ENCODE measurements at regions not wholly inside any gene's neighbourhood (a gene's known extent, or its start where the extent isn't known, plus 50 kb on each side); places are given as distances from the start of the nearest gene placed in this dataset.

GRCh38 chr2:204337638-204338037 lies 207.6 kb upstream of the PARD3B start:
- H3K36me3 Mint-ChIP-seq (ENCODE audit: insufficient read depth in 1 of 3, low read depth in 3 of 3), result no peaks in the 10 kb centered on the region
- no peaks in the 10 kb centered on the region for H3K9me3 ChIP-seq (ENCODE audit: control insufficient read depth, low read depth, low read length)
- no peak overlapping the region for H3K27ac Mint-ChIP-seq
- H3K4me1 Mint-ChIP-seq, result peaks cover 16 to 18% of the 10 kb centered on the region in 2 experiments
- DNase-seq, result no peak
- no peak overlapping the region for H3K4me3 Mint-ChIP-seq
- no peaks in the 10 kb centered on the region for H3K79me1 ChIP-seq (ENCODE audit: insufficient read depth, low read depth, low read length, poor library complexity, severe bottlenecking)
- no peak overlapping the region for H3K9ac ChIP-seq (ENCODE audit: extremely low read depth, insufficient read length, low read length)
- H4K5ac ChIP-seq (ENCODE audit: insufficient read length, low read depth, low read length), result no peak overlapping the region
- H3K23me2 ChIP-seq (ENCODE audit: insufficient read length, low read depth, low read length, poor library complexity, severe bottlenecking), result no peaks in the 10 kb centered on the region
- no peak overlapping the region for H2BK5ac ChIP-seq (ENCODE audit: insufficient read length, low read length)
- H2BK12ac ChIP-seq (ENCODE audit: insufficient read length, low read depth, low read length), result no peak overlapping the region
- H2AFZ ChIP-seq (ENCODE audit: low read length), result no peak overlapping the region
- H3K4me2 ChIP-seq (ENCODE audit: insufficient read depth, insufficient read length, low read length), result no peak overlapping the region
- H3K56ac ChIP-seq (ENCODE audit: insufficient read length, low read depth, low read length), result no peak overlapping the region
- H3K27me3 Mint-ChIP-seq (ENCODE audit: low read depth), result no peaks in the 10 kb centered on the region; the same call in 1 of the 2 replicates
- no peak overlapping the region for H2BK20ac ChIP-seq (ENCODE audit: low read depth, low read length, poor library complexity, severe bottlenecking)
- H4K8ac ChIP-seq (replicated peaks; ENCODE audit: insufficient read length, low read depth, low read length), result no peak overlapping the region
- no peak overlapping the region for H3K4ac ChIP-seq (ENCODE audit: low read depth, low read length)
- no peak overlapping the region for H4K91ac ChIP-seq (ENCODE audit: insufficient read length, low read depth, low read length)
- H3K18ac ChIP-seq (ENCODE audit: insufficient read length, low read depth, low read length), result no peak overlapping the region
- no peak overlapping the region for H2BK15ac ChIP-seq (ENCODE audit: low read depth, low read length)
- no peak overlapping the region for H3K23ac ChIP-seq (ENCODE audit: insufficient read length, low read depth, low read length)
- H3K9me3 Mint-ChIP-seq, result no peaks in the 10 kb centered on the region
- H3T11ph ChIP-seq (ENCODE audit: low read length), result no peak overlapping the region
- WGBS (ENCODE audit: extremely low coverage, insufficient read length, low lambda C conversion rate), result no CpG with 5 or more reads among the region's 1 CpG
- H3K27me3 ChIP-seq (ENCODE audit: insufficient read depth, low read length), result no peaks in the 10 kb centered on the region
- H2AK5ac ChIP-seq (ENCODE audit: insufficient read length, low read length), result no peak overlapping the region
- no peak overlapping the region for H2BK120ac ChIP-seq (ENCODE audit: low read depth, low read length, poor library complexity, severe bottlenecking)
- no peak overlapping the region for H3K27ac ChIP-seq (ENCODE audit: insufficient read length, low read depth, low read length)
- H4K20me1 ChIP-seq (ENCODE audit: control insufficient read depth, insufficient read depth, insufficient read length), result no peaks in the 10 kb centered on the region
- TF ChIP-seq, protein P1, sequence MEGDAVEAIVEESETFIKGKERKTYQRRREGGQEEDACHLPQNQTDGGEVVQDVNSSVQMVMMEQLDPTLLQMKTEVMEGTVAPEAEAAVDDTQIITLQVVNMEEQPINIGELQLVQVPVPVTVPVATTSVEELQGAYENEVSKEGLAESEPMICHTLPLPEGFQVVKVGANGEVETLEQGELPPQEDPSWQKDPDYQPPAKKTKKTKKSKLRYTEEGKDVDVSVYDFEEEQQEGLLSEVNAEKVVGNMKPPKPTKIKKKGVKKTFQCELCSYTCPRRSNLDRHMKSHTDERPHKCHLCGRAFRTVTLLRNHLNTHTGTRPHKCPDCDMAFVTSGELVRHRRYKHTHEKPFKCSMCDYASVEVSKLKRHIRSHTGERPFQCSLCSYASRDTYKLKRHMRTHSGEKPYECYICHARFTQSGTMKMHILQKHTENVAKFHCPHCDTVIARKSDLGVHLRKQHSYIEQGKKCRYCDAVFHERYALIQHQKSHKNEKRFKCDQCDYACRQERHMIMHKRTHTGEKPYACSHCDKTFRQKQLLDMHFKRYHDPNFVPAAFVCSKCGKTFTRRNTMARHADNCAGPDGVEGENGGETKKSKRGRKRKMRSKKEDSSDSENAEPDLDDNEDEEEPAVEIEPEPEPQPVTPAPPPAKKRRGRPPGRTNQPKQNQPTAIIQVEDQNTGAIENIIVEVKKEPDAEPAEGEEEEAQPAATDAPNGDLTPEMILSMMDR (conservative IDR thresholded peaks at IDR 0.05), result no peak
- peaks cover 2% of the 10 kb centered on the region; the same call in 1 of the 2 replicates for H3K4me1 ChIP-seq (ENCODE audit: insufficient read depth, low read length)
- no peak overlapping the region for H3K14ac ChIP-seq (ENCODE audit: insufficient read depth, low read length)
- H3K79me2 ChIP-seq (ENCODE audit: insufficient read depth, low read length), result no peaks in the 10 kb centered on the region

Measured in H9 (cell line).